ENCODE measurements at regions not wholly inside any gene's neighbourhood (a gene's known extent, or its start where the extent isn't known, plus 50 kb on each side); places are given as distances from the start of the nearest gene placed in this dataset.
"Not testable (repeated sequence)": the region's sequence is repeated elsewhere in the genome, so short reads cannot be mapped to it uniquely, and the experiment has no call there.

GRCh38 chr2:194591192-194591591 lies 1065.8 kb upstream of the SLC39A10 start:
- no peak for DNase-seq

GRCh38 chr2:194587739-194588270 lies 1069.2 kb upstream of the SLC39A10 start:
- no peak for DNase-seq

- DNase-seq: no peak
Observed at GRCh38 chr2:194567661-194568017, 1089.4 kb upstream of the SLC39A10 start.

GRCh38 chr2:194566907-194567660 lies 1089.9 kb upstream of the SLC39A10 start:
- no peak for DNase-seq

- DNase-seq: no peak
Observed at GRCh38 chr2:194564422-194564821, 1092.6 kb upstream of the SLC39A10 start.

- DNase-seq: no peak
Observed at GRCh38 chr2:194562329-194562728, 1094.7 kb upstream of the SLC39A10 start.

- no peak for DNase-seq
Observed at GRCh38 chr2:194559964-194560363, 1097.1 kb upstream of the SLC39A10 start.

- no peak for DNase-seq
Observed at GRCh38 chr2:194559523-194559922, 1097.5 kb upstream of the SLC39A10 start.

GRCh38 chr2:194557993-194558392 lies 1099.0 kb upstream of the SLC39A10 start:
- DNase-seq: no peak

GRCh38 chr2:194556629-194557028 lies 1100.4 kb upstream of the SLC39A10 start:
- DNase-seq: no peak

GRCh38 chr2:194553980-194554379 lies 1103.0 kb upstream of the SLC39A10 start:
- no peak for DNase-seq

- DNase-seq: no peak
Observed at GRCh38 chr2:194550702-194551101, 1106.3 kb upstream of the SLC39A10 start.

GRCh38 chr2:194549387-194549786 lies 1107.6 kb upstream of the SLC39A10 start:
- no peak for DNase-seq

GRCh38 chr2:194545978-194546377 lies 1111.0 kb upstream of the SLC39A10 start:
- DNase-seq: no peak

- DNase-seq: no peak
Observed at GRCh38 chr2:194539425-194539824, 1117.6 kb upstream of the SLC39A10 start.

- no peak for DNase-seq
Observed at GRCh38 chr2:194526121-194526520, 1130.9 kb upstream of the SLC39A10 start.

- DNase-seq: no peak
Observed at GRCh38 chr2:194514281-194514680, 1142.7 kb upstream of the SLC39A10 start.

- DNase-seq: not testable (repeated sequence)
Observed at GRCh38 chr2:194511070-194511469, 1146.0 kb upstream of the SLC39A10 start.

GRCh38 chr2:194504876-194505275 lies 1152.2 kb upstream of the SLC39A10 start:
- not testable (repeated sequence) for DNase-seq

- no peak for DNase-seq
Observed at GRCh38 chr2:194495046-194495445, 1162.0 kb upstream of the SLC39A10 start.

- DNase-seq: no peak
Observed at GRCh38 chr2:194494401-194494800, 1162.6 kb upstream of the SLC39A10 start.

GRCh38 chr2:194491409-194492115 lies 1165.5 kb upstream of the SLC39A10 start:
- no peak for DNase-seq

GRCh38 chr2:194486326-194486725 lies 1170.7 kb upstream of the SLC39A10 start:
- no peak for DNase-seq

GRCh38 chr2:194483041-194483440 lies 1174.0 kb upstream of the SLC39A10 start:
- no peak for DNase-seq

All from NCI-H187 (cell line).